B cell (primary cell): ENCODE measurements at regions not wholly inside any gene's neighbourhood (a gene's known extent, or its start where the extent isn't known, plus 50 kb on each side); places are given as distances from the start of the nearest gene placed in this dataset.
"Not testable (repeated sequence)": the region's sequence is repeated elsewhere in the genome, so short reads cannot be mapped to it uniquely, and the experiment has no call there.

Source experiments
- ATAC-seq: fragments of 200-7000 bp; cut with Tn5 transposase; one replicate; pipeline ENCODE4 v1.10.0; 2021; ENCODE audit warnings: low read depth, mild to moderate bottlenecking, moderate number of reproducible peaks, moderate library complexity
- CTCF ChIA-PET: fragments of 350-600 bp; sonication (Branson Sonifier 250); formaldehyde crosslinking; loops from one replicate; lab custom pipeline; 2021; ENCODE audit warnings: antibody characterized with exemption, inconsistent platforms; lab: Charles Lee
- POLR2A ChIA-PET: fragments of 350-600 bp; sonication (Branson Sonifier 250); formaldehyde crosslinking; loops from one replicate; lab custom pipeline; 2021; ENCODE audit warnings: antibody characterized with exemption; lab: Charles Lee
- DNase-seq: peaks from one replicate; pipeline ENCODE4 v3.0.0; 2013
- H2AFZ ChIP-seq: 2 replicates; pipeline ENCODE4 v1.6.1; 2012; ENCODE audit warnings: mild to moderate bottlenecking, low read depth, low read length; ENCODE audit not compliant: insufficient read depth, poor library complexity, severe bottlenecking
- H3K27ac ChIP-seq, 2 donors: 1 replicate in 1 of 2; 2 replicates in 1 of 2; pipeline ENCODE4 v1.5.1; 2012 to 2013; ENCODE audit warnings: low read length in 2 of 2, mild to moderate bottlenecking in 2 of 2, moderate library complexity in 1 of 2
- H3K27me3 ChIP-seq, 4 experiments: fragments of 200-600 bp in 1 of 4; sonication (generic) in 1 of 4; replicated peaks in 1 of 4; 1 replicate in 2 of 4; 2 replicates in 2 of 4; pipeline versions ENCODE4 v1.6.1 to v1.7.0; 2013 to 2016; ENCODE audit warnings: low read length in 3 of 4, mild to moderate bottlenecking in 2 of 4, mixed read lengths in 1 of 4, moderate library complexity in 1 of 4; ENCODE audit not compliant: insufficient read depth in 4 of 4, control insufficient read depth in 3 of 4; ENCODE audit errors: control extremely low read depth in 1 of 4
- H3K36me3 ChIP-seq, 2 experiments: replicated peaks in 1 of 2; 1 replicate in 1 of 2; 2 replicates in 1 of 2; pipeline versions ENCODE4 v1.6.1 to v1.7.1; 2013; ENCODE audit warnings: low read length in 1 of 2; ENCODE audit not compliant: insufficient read depth in 2 of 2, control insufficient read depth in 1 of 2; ENCODE audit errors: control extremely low read depth in 1 of 2, extremely low read depth in 1 of 2
- H3K4me1 ChIP-seq, 2 donors: fragments of 200-600 bp in 1 of 2; sonication (generic) in 1 of 2; 1 replicate in 1 of 2; 2 replicates in 1 of 2; pipeline versions ENCODE4 v1.5.1 to v1.6.1; 2013 to 2017; ENCODE audit warnings: low read length in 2 of 2; ENCODE audit not compliant: control insufficient read depth in 2 of 2, insufficient read depth in 2 of 2
- H3K4me2 ChIP-seq: replicated peaks from 2 replicates; pipeline ENCODE3; 2012; ENCODE audit warnings: mild to moderate bottlenecking, low read depth, low read length; ENCODE audit not compliant: poor library complexity, severe bottlenecking
- H3K4me3 ChIP-seq, 5 experiments: fragments of 200-600 bp in 1 of 5; sonication (generic) in 1 of 5; 1 replicate in 3 of 5; 2 replicates in 2 of 5; pipeline versions ENCODE4 v1.5.1 to v1.7.0; 2011 to 2016; ENCODE audit warnings: low read length in 4 of 5, mild to moderate bottlenecking in 4 of 5, low read depth in 2 of 5, control low read depth in 1 of 5, moderate library complexity in 1 of 5; ENCODE audit not compliant: insufficient read depth in 1 of 5; ENCODE audit errors: control extremely low read depth in 1 of 5, extremely low read depth in 1 of 5
- H3K79me2 ChIP-seq: fragments of 200-600 bp; sonication (generic); one replicate; pipeline ENCODE4 v1.6.0; 2016; ENCODE audit warnings: low read length; ENCODE audit not compliant: control insufficient read depth, insufficient read depth
- H3K9ac ChIP-seq: fragments of 200-600 bp; sonication (generic); 2 replicates; pipeline ENCODE4 v1.6.1; 2017; ENCODE audit warnings: mild to moderate bottlenecking, low read length, moderate library complexity
- H3K9me3 ChIP-seq, 3 donors: one replicate each; pipeline versions ENCODE4 v1.6.1 to v1.7.1; 2013; ENCODE audit warnings: low read length in 2 of 3; ENCODE audit not compliant: control insufficient read depth in 2 of 3, insufficient read depth in 1 of 3; ENCODE audit errors: control extremely low read depth in 1 of 3
- H4K20me1 ChIP-seq: 2 replicates; pipeline ENCODE4 v1.6.0; 2012; ENCODE audit warnings: mild to moderate bottlenecking, low read length; ENCODE audit not compliant: insufficient read depth, control insufficient read depth, poor library complexity, severe bottlenecking
- H3K27ac Mint-ChIP-seq: one replicate; pipeline ENCODE4 v1.8.0; 2021; ENCODE audit warnings: mixed read lengths
- H3K27me3 Mint-ChIP-seq: one replicate; pipeline ENCODE4 v1.8.0; 2021; ENCODE audit warnings: mixed read lengths
- H3K4me1 Mint-ChIP-seq: one replicate; pipeline ENCODE4 v1.8.0; 2021; ENCODE audit warnings: mixed read lengths
- H3K4me3 Mint-ChIP-seq: one replicate; pipeline ENCODE4 v1.8.0; 2021; ENCODE audit warnings: mixed read lengths
- H3K9me3 Mint-ChIP-seq: one replicate; pipeline ENCODE4 v1.8.0; 2022; ENCODE audit warnings: mixed read lengths; ENCODE audit not compliant: insufficient read depth
- CTCF ChIP-seq: fragments of 200-600 bp; IDR thresholded peaks from one replicate; pipeline ENCODE4 v1.8.0; 2022; ENCODE audit warnings: antibody characterized with exemption, mild to moderate bottlenecking
- WGBS: methylation state at CpG from one replicate; pipeline ENCODE4 v1.1.5; 2013; ENCODE audit warnings: missing lambda C conversion rate; ENCODE audit not compliant: insufficient coverage; 5-methylcytosine and 5-hydroxymethylcytosine counted together
- intact Hi-C: fragments of 100-400 bp; cut with micrococcal nuclease; formaldehyde crosslinking; loops from one replicate; pipeline ENCODE4 v1.10.0; 2022

DNA sequence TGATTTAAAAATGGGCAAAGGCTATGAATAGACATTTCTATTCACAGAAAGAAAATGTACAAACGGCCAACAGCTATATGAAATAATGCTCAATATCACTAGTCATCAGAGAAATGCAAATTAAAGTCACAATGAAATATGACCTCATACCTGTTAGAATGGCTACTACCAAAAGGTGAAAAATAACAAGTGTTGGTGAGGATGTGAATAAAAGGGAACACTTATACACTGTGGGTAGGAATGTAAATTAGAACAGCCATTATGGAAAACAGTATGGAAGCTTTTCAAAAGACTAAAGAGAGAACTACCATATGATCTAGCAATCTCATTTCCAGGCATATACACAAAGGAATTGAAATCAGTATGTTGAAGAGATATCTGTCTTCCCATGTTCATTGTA is 118.9 kb upstream of the SPOPL start:
- CTCF ChIA-PET = no interaction called here
- H3K9me3 Mint-ChIP-seq = peaks cover 9% of the 10 kb centered on the region
- H3K79me2 ChIP-seq = no peaks in the 10 kb centered on the region
- H3K27ac Mint-ChIP-seq = no peak overlapping the region
- H3K9me3 ChIP-seq = peaks cover 0 to 10% (median 0%) of the 10 kb centered on the region in 3 donors
- ATAC-seq = no peak
- no peak for DNase-seq
- TF ChIP-seq CTCF = no peak
- no peak overlapping the region for H3K27ac ChIP-seq
- H3K4me1 ChIP-seq = no peaks in the 10 kb centered on the region
- no peak overlapping the region for H3K4me3 ChIP-seq
- no peak overlapping the region for H3K4me2 ChIP-seq
- H3K4me3 Mint-ChIP-seq = no peak overlapping the region
- H3K36me3 ChIP-seq = no peaks in the 10 kb centered on the region
- intact Hi-C loops = no loop called here
- no peaks in the 10 kb centered on the region for H4K20me1 ChIP-seq
- no peak overlapping the region for H3K9ac ChIP-seq
- POLR2A ChIA-PET = no interaction called here
- no peak overlapping the region for H2AFZ ChIP-seq
- H3K27me3 ChIP-seq = no peaks in the 10 kb centered on the region
- no CpG with 5 or more reads among the region's 1 CpG for WGBS
- no peaks in the 10 kb centered on the region for H3K27me3 Mint-ChIP-seq
- no peaks in the 10 kb centered on the region for H3K4me1 Mint-ChIP-seq

- H3K36me3 ChIP-seq, POLR2A ChIA-PET, CTCF ChIA-PET, H3K27me3 Mint-ChIP-seq, H3K9ac ChIP-seq, H3K79me2 ChIP-seq, H3K4me2 ChIP-seq, DNase-seq, H3K4me3 ChIP-seq, H3K27ac ChIP-seq, H3K4me1 Mint-ChIP-seq, H3K4me1 ChIP-seq, H3K27me3 ChIP-seq, H3K9me3 ChIP-seq, H4K20me1 ChIP-seq, intact Hi-C loops, H2AFZ ChIP-seq, H3K9me3 Mint-ChIP-seq, ATAC-seq, H3K4me3 Mint-ChIP-seq, H3K27ac Mint-ChIP-seq: not testable (repeated sequence)
- 96% methylated on average over 4 of the region's 9 CpGs for WGBS
Measured at GRCh38 chr2:138386191-138386590, 115.4 kb upstream of the SPOPL start.
